ENCODE measurements at regions not wholly inside any gene's neighbourhood (a gene's known extent, or its start where the extent isn't known, plus 50 kb on each side); places are given as distances from the start of the nearest gene placed in this dataset.

- DNase-seq, result no peak
Measured at GRCh38 chr3:180188512-180189309, 152.0 kb upstream of the PEX5L start.

GRCh38 chr3:180189310-180189648 is 152.5 kb upstream of the PEX5L start:
- no peak for DNase-seq

- DNase-seq, result no peak
Measured at GRCh38 chr3:180196658-180197057, 159.9 kb upstream of the PEX5L start.

- no peak for DNase-seq
Measured at GRCh38 chr3:180199417-180199995, 162.8 kb upstream of the PEX5L start.

- no peak for DNase-seq
Measured at GRCh38 chr3:180215866-180216265, 179.1 kb upstream of the PEX5L start.

GRCh38 chr3:180223268-180223667 is 186.5 kb upstream of the PEX5L start:
- DNase-seq, result no peak

- DNase-seq, result no peak
Measured at GRCh38 chr3:180229113-180229512, 192.4 kb upstream of the PEX5L start.

- no peak for DNase-seq
Measured at GRCh38 chr3:180239939-180240338, 203.2 kb upstream of the PEX5L start.

- no peak for DNase-seq
Measured at GRCh38 chr3:180246688-180247195, 210.0 kb upstream of the PEX5L start.

- no peak for DNase-seq
Measured at GRCh38 chr3:180250172-180250571, 213.4 kb upstream of the PEX5L start.

- no peak for DNase-seq
Measured at GRCh38 chr3:180252683-180253082, 215.9 kb upstream of the PEX5L start.

- DNase-seq, result no peak
Measured at GRCh38 chr3:180253283-180253682, 216.5 kb upstream of the PEX5L start.

- DNase-seq, result no peak
Measured at GRCh38 chr3:180264479-180264878, 227.7 kb upstream of the PEX5L start.

- no peak for DNase-seq
Measured at GRCh38 chr3:180265551-180265950, 228.8 kb upstream of the PEX5L start.

- peak in 1 of 2 donors; percentile 44 for DNase-seq
Measured at GRCh38 chr3:180267202-180267843, 230.6 kb upstream of the PEX5L start.

- no peak for DNase-seq
Measured at GRCh38 chr3:180274536-180274935, 237.8 kb upstream of the PEX5L start.

GRCh38 chr3:180275176-180275575 is 238.4 kb upstream of the PEX5L start:
- DNase-seq, result no peak

- no peak for DNase-seq
Measured at GRCh38 chr3:180277041-180277440, 240.3 kb upstream of the PEX5L start.

- DNase-seq, result no peak
Measured at GRCh38 chr3:180278583-180279188, 241.9 kb upstream of the PEX5L start.

- DNase-seq, result no peak
Measured at GRCh38 chr3:180280555-180280954, 243.8 kb upstream of the PEX5L start.

- DNase-seq, result no peak
Measured at GRCh38 chr3:180282386-180282785, 245.6 kb upstream of the PEX5L start.

- no peak for DNase-seq
Measured at GRCh38 chr3:180283251-180283650, 246.5 kb upstream of the PEX5L start.

- no peak for DNase-seq
Measured at GRCh38 chr3:180284331-180285110, 247.8 kb upstream of the PEX5L start.
